ENCODE measurements at regions not wholly inside any gene's neighbourhood (a gene's known extent, or its start where the extent isn't known, plus 50 kb on each side); places are given as distances from the start of the nearest gene placed in this dataset.

DNA sequence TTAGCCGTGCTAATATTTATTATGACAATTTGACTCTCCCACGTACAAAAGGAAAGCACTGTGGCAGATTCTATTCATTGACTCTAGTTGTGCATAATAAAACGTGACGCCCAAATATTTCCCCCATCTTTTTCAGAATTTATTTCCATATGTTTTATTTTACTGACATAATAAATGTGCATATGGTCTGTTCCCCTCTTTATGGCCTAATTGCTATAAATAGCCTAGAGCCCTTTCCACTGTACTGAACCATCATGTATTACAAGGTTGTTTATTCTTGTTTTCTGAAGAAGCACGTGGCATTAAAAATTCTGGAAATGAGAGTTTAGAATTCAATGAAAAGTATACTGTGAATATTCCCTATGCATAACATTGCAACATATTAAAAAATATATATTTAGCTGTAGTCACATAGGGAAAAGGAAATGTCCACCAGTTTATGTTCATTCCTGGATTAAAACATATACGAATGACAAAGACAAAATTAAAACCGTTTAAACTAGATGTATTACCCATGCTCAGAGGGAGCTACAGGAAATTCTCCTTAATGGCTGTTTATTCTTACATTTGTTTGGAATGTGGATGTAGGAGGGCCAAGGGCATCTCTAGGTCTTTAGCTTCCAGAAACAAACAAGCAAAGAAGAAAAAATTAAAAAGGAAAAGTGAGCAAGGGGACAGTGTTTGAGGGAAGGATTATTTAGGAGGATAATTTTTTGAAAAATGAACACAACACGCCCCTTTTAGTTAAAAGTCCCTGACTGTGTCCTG lies 122.1 kb upstream of the MMADHC start:
- no peak for TF ChIP-seq CTCF (conservative IDR thresholded peaks at IDR 0.05; ENCODE audit: low read depth)
- H3K27ac ChIP-seq: no peak overlapping the region
- DNase-seq (ENCODE audit: low spot score): no peak
- ChIA-PET POLR2A (ENCODE audit: low non-redundant PET) (no interaction called here), CTCF (interaction anchor here (0.7 kb wide), 1 partner anchor 9 kb away, joined by 5 read pairs; no protein-coding TSS in a partner anchor)

GRCh38 chr2:149703281-149703680 lies 115.7 kb upstream of the MMADHC start:
- no peak for DNase-seq (ENCODE audit: low spot score)
- TF ChIP-seq CTCF (conservative IDR thresholded peaks at IDR 0.05; ENCODE audit: low read depth): no peak
- ChIA-PET POLR2A (ENCODE audit: low non-redundant PET) (no interaction called here), CTCF (no interaction called here)
- H3K27ac ChIP-seq: no peak overlapping the region

GRCh38 chr2:149702571-149702970 lies 115.0 kb upstream of the MMADHC start:
- ChIA-PET POLR2A (ENCODE audit: low non-redundant PET) (no interaction called here), CTCF (interaction anchor here (0.6 kb wide), 1 partner anchor 126 kb away, joined by 5 read pairs; no protein-coding TSS in a partner anchor)
- H3K27ac ChIP-seq: no peak overlapping the region
- TF ChIP-seq CTCF (conservative IDR thresholded peaks at IDR 0.05; ENCODE audit: low read depth): no peak
- no peak for DNase-seq (ENCODE audit: low spot score)

DNA sequence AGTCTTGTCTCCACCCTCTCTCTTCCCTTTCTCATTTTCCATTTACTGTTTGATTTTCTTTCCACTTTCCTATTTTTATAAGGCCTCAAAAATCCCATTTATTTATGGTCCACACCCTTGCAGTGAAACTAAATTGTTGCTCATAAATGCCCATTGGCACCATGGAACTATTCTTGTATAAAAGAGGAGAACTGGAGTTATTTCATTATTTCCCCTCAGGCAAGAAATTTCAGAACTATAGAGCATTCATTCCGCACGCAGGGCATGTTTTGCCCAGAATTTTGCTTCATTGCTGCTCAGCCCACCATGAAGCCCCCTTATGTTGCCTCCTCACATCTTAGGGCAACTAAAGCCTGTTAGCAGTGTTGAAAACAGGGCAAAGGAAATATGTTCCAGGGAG lies 113.7 kb upstream of the MMADHC start:
- DNase-seq (ENCODE audit: low spot score): no peak
- TF ChIP-seq CTCF (conservative IDR thresholded peaks at IDR 0.05; ENCODE audit: low read depth): no peak
- H3K27ac ChIP-seq: no peak overlapping the region
- ChIA-PET CTCF (interaction anchor here (0.6 kb wide), 1 partner anchor 103 kb away, joined by 3 read pairs; no protein-coding TSS in a partner anchor), POLR2A (ENCODE audit: low non-redundant PET) (no interaction called here)

DNA sequence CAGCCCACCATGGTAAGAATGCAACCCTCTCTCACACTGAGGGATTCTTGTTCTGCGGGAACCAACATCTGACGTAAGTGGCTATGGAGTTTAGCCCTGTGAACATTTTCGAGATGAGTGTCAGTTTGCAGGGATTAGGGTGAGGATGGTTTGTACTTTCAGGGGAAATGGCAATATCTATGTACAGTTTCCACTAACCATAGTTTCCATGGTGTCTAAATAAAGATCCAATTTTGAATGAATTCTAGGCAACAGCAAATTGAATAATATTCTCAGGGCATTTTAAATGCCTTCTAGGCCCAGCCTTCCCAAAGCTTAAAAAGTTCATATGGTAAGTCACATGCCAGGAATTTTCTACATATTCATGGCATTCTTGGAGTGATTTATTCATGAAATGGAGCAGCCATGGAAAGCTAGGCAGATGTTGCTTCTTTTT lies 105.4 kb upstream of the MMADHC start:
- ChIA-PET POLR2A (ENCODE audit: low non-redundant PET) (no interaction called here), CTCF (no interaction called here)
- no peak for DNase-seq (ENCODE audit: low spot score)
- no peak for TF ChIP-seq CTCF (conservative IDR thresholded peaks at IDR 0.05; ENCODE audit: low read depth)
- H3K27ac ChIP-seq: no peak overlapping the region

GRCh38 chr2:149690825-149691224 lies 103.2 kb upstream of the MMADHC start:
- CTCF ChIA-PET: no interaction called here
- POLR2A ChIA-PET (ENCODE audit: low non-redundant PET): no interaction called here
- no peak overlapping the region for H3K27ac ChIP-seq
- no peak for DNase-seq (ENCODE audit: low spot score)
- no peak for TF ChIP-seq CTCF (conservative IDR thresholded peaks at IDR 0.05; ENCODE audit: low read depth)

Measured in RWPE1 (cell line).